B cell (primary cell): ENCODE measurements at regions not wholly inside any gene's neighbourhood (a gene's known extent, or its start where the extent isn't known, plus 50 kb on each side); places are given as distances from the start of the nearest gene placed in this dataset.

Experiments
- EZH2 ChIP-seq: IDR thresholded peaks from 2 replicates; pipeline ENCODE4 v1.6.1; 2012; ENCODE audit warnings: borderline replicate concordance, low read depth, mild to moderate bottlenecking, moderate library complexity, low read length; ENCODE audit not compliant: insufficient read depth, poor library complexity, severe bottlenecking
- TF ChIP-seq, protein P1 (sequence below): fragments of 200-600 bp; IDR thresholded peaks from one replicate; pipeline ENCODE4 v1.8.0; 2022; ENCODE audit warnings: antibody characterized with exemption, mild to moderate bottlenecking

DNA sequence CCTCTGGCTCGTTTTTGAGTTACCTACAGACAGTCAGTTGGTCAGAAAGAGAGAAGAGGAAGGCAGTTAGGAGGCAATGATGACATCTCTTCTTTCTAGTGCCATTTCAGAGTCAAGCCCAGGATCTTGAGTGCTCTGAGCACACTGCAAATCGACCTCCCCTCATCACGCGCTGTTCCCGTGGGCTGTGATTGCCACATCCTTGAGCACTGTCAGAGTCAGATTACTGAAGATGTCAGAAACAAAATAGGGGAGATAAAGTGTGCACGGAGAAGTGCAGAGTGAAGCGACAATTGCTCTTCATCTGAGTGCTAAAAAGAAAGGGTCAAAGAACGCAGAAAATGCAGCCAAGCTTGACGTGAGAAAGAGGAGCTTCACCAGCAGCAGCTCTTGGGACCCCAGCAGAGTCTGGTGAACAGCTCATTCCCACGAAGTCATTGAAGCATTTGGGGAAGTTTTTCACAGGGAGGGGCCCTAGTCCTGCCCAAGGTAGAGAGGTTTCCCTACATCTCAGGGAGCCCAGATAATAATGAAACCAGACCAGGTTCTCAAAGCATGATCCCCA lies 661.7 kb upstream of the AUTS2 start:
- TF ChIP-seq, protein P1, sequence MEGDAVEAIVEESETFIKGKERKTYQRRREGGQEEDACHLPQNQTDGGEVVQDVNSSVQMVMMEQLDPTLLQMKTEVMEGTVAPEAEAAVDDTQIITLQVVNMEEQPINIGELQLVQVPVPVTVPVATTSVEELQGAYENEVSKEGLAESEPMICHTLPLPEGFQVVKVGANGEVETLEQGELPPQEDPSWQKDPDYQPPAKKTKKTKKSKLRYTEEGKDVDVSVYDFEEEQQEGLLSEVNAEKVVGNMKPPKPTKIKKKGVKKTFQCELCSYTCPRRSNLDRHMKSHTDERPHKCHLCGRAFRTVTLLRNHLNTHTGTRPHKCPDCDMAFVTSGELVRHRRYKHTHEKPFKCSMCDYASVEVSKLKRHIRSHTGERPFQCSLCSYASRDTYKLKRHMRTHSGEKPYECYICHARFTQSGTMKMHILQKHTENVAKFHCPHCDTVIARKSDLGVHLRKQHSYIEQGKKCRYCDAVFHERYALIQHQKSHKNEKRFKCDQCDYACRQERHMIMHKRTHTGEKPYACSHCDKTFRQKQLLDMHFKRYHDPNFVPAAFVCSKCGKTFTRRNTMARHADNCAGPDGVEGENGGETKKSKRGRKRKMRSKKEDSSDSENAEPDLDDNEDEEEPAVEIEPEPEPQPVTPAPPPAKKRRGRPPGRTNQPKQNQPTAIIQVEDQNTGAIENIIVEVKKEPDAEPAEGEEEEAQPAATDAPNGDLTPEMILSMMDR, result no peak
- TF ChIP-seq EZH2, result no peak
